Lung (tissue), 11 donors: ENCODE measurements at regions not wholly inside any gene's neighbourhood (a gene's known extent, or its start where the extent isn't known, plus 50 kb on each side); places are given as distances from the start of the nearest gene placed in this dataset.

Experiments used
- ATAC-seq: fragments of 200-7000 bp; cut with Tn5 transposase; one replicate; pipeline ENCODE4 v1.9.1; 2020; ENCODE audit warnings: moderate number of reproducible peaks; ENCODE audit not compliant: insufficient read depth, low FRiP score
- DNase-seq, 3 donors: peaks; one replicate each; pipeline ENCODE4 v3.0.0-alpha.2; 2013 to 2017
- H3K27ac ChIP-seq, 2 donors: one replicate each; pipeline ENCODE4 v1.5.1; 2013; ENCODE audit warnings: mild to moderate bottlenecking in 2 of 2, moderate library complexity in 2 of 2, control low read depth in 1 of 2, inconsistent platforms in 1 of 2, low read depth in 1 of 2, low read length in 1 of 2
- H3K27me3 ChIP-seq, 3 donors: one replicate each; pipeline ENCODE4 v1.5.1; 2013; ENCODE audit warnings: low read length in 2 of 3; ENCODE audit not compliant: control insufficient read depth in 3 of 3, insufficient read depth in 3 of 3
- H3K36me3 ChIP-seq, 4 donors: one replicate each; pipeline ENCODE4 v1.5.1; 2013; ENCODE audit warnings: low read length in 4 of 4, mild to moderate bottlenecking in 1 of 4, moderate library complexity in 1 of 4; ENCODE audit not compliant: control insufficient read depth in 4 of 4, insufficient read depth in 4 of 4
- H3K4me1 ChIP-seq, 5 donors: one replicate each; pipeline ENCODE4 v1.5.1; 2013; ENCODE audit warnings: low read length in 5 of 5, mild to moderate bottlenecking in 2 of 5, moderate library complexity in 1 of 5; ENCODE audit not compliant: control insufficient read depth in 5 of 5, insufficient read depth in 5 of 5
- H3K4me3 ChIP-seq: one replicate; pipeline ENCODE4 v1.5.1; 2013; ENCODE audit warnings: mild to moderate bottlenecking, control low read depth, moderate library complexity
- H3K9ac ChIP-seq, 2 donors: one replicate each; pipeline ENCODE4 v1.5.1; 2013; ENCODE audit warnings: low read length in 2 of 2, control low read depth in 1 of 2; ENCODE audit not compliant: insufficient read depth in 1 of 2
- H3K9me3 ChIP-seq, 4 donors: one replicate each; pipeline ENCODE4 v1.5.1; 2013; ENCODE audit warnings: low read length in 3 of 4, mild to moderate bottlenecking in 1 of 4, moderate library complexity in 1 of 4; ENCODE audit not compliant: control insufficient read depth in 4 of 4, insufficient read depth in 3 of 4
- CTCF ChIP-seq: IDR thresholded peaks from 2 replicates; pipeline ENCODE4 v1.5.1; 2012; ENCODE audit warnings: mild to moderate bottlenecking; ENCODE audit errors: control extremely low read depth, extremely low read depth
- WGBS, 2 donors: extraction: QIAGEN DNeasy Blood & Tissue Kit; methylation state at CpG; one replicate each; pipeline ENCODE4 v1.1.7; 2013; 5-methylcytosine and 5-hydroxymethylcytosine counted together
- donor health status: control.
- donor health status: control.
- donor health status: Bipolar disorder and iron deficiency.
- donor health status: healthy.
- donor health status: DM: yes; HTN: yes; CAD: no.

GRCh38 chr10:111243126-111243525 is 166.3 kb downstream of the ADRA2A start:
- Histone ChIP-seq H3K9ac (no peak overlapping the region), H3K36me3 (no peaks in the 10 kb centered on the region), H3K27ac (no peak overlapping the region), H3K27me3 (no peaks in the 10 kb centered on the region), H3K4me1 (no peaks in the 10 kb centered on the region), H3K9me3 (no peaks in the 10 kb centered on the region), H3K4me3 (no peak overlapping the region)
- ATAC-seq: no peak
- no peak for DNase-seq
- no peak for TF ChIP-seq CTCF
- 74 to 78% methylated on average over 3 of the region's 3 CpGs for WGBS, 2 donors

GRCh38 chr10:111246136-111246535 is 169.3 kb downstream of the ADRA2A start:
- Histone ChIP-seq H3K27me3 (no peaks in the 10 kb centered on the region), H3K9me3 (peaks cover 0 to 1% (median 0%) of the 10 kb centered on the region in 4 donors), H3K36me3 (no peaks in the 10 kb centered on the region), H3K9ac (no peak overlapping the region), H3K27ac (no peak overlapping the region), H3K4me3 (no peak overlapping the region), H3K4me1 (no peaks in the 10 kb centered on the region)
- ATAC-seq (no peak), DNase-seq (no peak)
- 57 to 67% methylated on average over 7 of the region's 7 CpGs for WGBS, 2 donors
- TF ChIP-seq CTCF: no peak

DNA sequence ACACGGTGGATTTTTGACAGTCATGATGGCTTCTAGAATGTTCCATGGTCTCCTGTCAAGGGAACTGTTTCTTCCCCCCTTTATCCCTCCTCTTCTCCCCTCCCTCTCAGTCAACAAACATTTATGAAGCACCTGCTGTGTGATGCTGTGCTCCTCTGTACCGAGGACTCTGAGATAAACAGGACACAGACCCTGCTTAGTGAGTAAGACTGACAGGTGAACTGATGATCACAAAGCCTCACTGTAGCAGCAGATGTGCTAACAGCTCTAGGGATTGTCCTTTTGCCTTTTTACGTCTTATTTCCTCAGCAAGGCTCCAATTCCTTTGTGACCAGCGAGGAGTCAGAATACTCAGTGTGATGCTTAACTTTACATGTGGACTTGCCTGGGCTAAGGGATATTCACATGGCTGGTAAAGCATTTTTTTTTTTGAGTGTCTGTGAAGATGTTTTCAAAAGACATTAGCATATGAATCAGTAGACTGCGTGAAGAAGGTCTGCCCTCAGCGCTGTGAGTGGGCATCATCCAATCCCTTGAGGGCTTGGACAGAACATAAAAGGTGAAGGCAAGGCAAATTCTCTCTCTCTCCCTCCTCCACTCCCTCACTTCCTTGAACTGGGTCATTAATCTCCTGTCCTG is 170.1 kb downstream of the ADRA2A start:
- ATAC-seq (no peak), DNase-seq (no peak)
- H3K36me3 ChIP-seq: no peaks in the 10 kb centered on the region
- H3K4me3 ChIP-seq: no peak overlapping the region
- no peak overlapping the region for H3K9ac ChIP-seq
- TF ChIP-seq CTCF: no peak
- H3K27me3 ChIP-seq: no peaks in the 10 kb centered on the region
- no peak overlapping the region for H3K27ac ChIP-seq
- H3K9me3 ChIP-seq: peaks cover 0 to 3% (median 0%) of the 10 kb centered on the region in 4 donors
- WGBS, 2 donors: 59 to 64% methylated on average over 6 of the region's 6 CpGs
- H3K4me1 ChIP-seq: no peaks in the 10 kb centered on the region
